Cerebellar cortex (tissue), 1 donor: ENCODE measurements at regions not wholly inside any gene's neighbourhood (a gene's known extent, or its start where the extent isn't known, plus 50 kb on each side); places are given as distances from the start of the nearest gene placed in this dataset.

Experiments used
- DNase-seq: peaks from one replicate; pipeline ENCODE4 v3.0.0-alpha.2; 2015; ENCODE audit warnings: low spot score

DNA sequence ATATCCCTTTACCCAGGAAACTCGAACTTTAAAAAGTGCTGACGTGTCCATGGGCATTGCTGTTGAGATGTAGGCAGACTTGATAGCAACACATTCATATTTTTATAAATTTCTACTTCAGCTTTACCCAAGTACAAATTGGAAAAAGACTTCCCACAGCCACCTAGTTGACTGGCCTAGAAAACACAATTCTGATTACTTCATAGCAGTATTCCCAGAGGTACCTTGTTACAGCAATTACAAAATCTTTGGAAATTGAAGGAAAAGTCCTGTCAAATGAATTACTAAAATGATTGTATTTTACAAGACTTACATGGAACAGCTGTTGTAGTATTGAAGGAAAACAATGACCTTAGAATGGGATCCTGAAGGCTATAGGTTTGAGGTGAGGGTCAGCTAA, 130.7 kb upstream of the NREP start:
- DNase-seq = no peak

DNA sequence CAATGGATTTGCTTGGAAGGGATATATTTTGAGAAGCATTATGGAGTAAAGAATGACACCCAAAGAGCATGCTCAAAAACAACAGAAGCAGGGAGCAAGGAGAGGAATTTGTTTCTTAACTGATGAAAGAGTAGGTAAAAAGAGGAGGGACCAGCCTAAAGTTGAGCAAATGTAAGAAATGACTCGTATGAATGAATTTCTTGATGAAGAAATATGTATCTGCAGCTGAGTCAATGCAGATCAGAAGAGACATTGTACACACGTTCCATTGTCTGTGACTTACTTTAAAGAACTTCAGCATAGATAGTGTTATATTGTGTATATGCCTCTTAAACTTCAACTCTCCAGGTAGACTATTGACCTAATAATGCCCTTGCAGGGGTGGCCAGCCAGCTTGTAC, 112.7 kb upstream of the NREP start:
- no peak for DNase-seq

DNA sequence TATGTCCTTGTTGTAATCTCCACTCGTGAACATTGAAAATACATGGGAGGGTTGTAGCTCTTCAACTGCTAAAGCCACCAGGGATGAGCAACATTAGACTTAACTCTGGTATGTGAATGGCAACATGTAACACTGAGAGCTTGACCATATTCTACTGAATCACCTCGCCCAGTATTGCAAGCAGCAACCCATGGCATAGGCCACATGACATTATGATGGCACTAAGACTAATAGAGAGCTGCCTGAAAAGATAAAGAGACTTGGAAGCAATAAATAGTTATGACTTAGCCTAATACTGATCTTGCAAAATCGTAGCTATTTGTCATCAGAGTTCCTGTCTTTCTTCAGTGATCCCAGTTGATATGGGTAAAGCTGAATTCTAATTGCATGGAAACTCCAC, 108.4 kb upstream of the NREP start:
- no peak for DNase-seq

DNA sequence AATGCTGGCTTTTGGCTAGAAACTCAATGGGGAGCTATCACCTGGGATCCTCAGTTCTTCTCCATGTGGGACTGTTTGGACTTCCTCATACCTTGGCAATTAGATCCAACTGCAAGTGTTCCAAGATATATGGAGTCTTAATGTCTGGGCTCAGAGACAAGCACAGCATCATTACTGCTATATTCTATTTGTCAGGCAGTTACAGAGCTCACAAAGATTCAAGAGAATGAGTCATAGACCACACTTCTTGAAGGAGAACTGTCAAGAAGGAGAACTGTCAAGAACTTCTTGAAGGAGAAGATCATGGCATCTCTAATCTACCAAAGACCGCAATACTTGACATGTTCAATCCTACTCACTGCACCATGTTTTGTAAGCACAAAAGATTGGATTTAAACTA, 106.8 kb upstream of the NREP start:
- DNase-seq = no peak

DNA sequence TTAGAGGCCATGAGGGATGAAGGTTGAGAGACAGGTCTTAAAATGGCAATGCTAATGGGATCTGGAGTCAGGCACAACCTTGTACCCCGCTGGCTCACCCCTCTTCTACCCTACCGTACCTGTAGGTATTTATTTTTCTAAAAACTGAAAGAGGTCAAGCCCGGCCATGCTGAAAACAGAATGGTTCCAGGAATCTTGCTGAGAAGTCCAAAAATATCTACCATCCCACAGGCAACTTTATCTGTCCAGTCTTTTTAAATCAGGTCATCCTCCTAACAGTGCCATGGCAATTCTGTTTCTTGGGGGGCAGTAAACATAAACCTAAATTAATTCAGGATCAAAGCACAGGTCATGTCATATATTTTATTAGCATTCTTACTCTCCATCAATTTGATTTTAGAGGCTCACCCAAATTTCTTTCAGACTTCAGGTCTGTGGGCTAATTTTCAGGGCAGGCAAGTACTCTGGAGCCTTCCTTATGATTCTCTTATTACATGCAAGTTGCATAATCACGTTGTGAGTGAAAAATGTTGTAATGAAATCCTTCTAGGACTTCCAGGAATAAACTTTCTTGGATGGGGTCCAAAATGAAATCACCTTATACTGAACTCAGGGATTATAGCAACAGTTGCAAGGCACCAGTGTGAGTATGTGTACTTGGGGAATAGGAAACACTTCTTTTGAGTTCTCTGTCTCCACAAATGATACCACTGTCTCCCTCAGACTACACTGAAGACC, 102.7 kb upstream of the NREP start:
- DNase-seq = peak; percentile 79

DNA sequence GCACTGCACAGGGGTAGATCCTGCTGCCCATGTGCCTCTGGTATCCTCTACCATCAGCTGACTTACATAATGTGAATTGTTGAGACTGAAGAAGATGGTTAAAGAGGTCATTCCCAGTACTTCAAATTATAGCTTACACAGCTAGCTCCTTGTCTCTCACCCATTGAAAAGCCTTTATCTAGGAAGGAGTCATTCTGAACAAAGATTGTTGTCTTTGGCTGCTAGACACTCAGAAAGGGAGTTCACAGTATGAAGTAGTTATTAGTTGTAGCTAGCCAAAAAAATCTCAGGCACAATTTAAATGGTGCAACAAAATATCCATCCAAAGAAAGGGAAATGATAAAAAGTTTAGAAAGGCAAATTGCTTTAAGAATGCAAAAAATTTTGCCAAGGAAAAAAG, 102.0 kb upstream of the NREP start:
- DNase-seq = no peak

DNA sequence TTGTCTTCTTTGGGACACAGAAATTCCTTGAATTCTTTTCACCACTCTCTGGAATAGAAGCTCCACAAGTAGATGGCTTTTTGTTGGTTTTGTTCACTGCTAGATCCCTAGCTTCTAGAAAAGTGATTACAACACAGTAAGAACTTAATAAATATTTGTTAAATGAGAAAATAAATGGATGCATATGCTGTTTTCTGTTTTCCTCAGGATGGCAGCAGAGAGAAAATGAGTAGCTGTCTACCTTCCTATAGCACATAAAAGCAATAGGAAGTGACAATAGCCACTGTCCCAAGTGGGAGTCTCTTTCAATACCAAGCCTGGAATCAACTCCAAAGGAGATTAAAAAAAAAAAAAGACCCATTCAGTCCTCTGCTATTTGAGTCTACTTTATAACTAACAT, 100.6 kb upstream of the NREP start:
- no peak for DNase-seq

DNA sequence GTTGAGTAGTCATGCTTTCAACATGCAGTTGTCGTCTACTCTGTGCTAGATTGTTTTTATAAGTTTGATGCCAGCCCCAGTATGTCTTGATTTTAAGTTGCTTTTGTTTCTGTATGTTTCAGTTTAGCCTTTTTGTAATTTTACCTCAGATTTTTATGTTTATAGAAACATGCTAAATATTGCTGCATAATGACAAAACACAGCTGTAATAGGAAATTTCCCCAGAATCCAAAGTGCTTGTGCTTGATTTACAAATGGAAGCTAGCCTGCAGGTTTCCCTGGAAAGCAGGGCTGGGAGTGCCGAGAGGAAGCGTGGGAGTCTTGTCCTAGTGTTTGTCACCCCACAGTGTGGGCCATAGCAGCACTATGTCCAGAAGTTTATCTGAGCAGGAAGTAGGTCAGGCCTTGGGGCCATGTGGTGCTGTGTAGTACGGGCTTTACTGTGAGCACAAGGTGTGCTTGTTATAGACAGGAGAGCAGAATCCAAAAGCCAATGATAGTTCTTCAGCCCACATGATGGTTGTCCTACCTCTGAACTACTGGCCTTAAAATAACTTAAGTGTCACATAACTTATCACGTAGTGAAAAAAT, 100.0 kb upstream of the NREP start:
- peak; percentile 57 for DNase-seq

DNA sequence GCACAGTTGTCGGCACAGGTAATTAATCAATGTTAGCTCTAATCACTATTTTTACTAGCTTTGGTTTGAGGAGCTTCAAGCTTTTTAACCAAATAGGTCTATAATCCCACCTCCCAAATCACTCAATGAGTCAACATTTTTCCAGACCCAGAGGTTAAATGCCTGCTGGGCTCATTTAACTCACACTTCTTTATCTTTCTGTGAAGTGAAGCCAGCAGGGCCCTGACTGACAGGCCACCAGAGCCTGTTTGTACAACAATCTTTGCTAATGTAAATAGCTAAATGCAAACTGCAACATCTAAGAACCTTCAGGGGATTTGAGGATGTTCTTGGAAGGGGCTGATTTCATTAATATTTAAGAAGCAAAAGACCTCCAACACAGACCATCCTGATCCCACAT, 98.4 kb upstream of the NREP start:
- no peak for DNase-seq

DNA sequence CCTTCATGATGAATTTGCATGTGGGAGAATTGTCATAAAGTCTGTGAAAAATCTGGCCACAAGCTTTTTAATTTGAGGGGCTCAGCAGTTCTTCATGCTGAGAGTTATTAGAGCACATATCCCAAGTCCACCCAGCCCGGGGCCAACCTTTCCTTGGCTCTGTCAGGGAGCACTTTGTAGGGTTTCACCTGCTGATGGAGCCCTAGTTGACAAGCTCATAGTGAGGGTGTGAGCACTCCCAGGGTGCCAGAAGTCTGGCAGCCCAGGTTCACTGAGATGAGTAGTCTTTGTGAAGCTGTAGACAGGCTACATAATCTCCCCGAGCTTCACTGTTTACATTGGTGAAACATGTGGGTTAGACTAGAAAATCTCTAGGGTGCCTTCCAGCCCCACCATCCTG, 97.2 kb upstream of the NREP start:
- peak; percentile 7 for DNase-seq

DNA sequence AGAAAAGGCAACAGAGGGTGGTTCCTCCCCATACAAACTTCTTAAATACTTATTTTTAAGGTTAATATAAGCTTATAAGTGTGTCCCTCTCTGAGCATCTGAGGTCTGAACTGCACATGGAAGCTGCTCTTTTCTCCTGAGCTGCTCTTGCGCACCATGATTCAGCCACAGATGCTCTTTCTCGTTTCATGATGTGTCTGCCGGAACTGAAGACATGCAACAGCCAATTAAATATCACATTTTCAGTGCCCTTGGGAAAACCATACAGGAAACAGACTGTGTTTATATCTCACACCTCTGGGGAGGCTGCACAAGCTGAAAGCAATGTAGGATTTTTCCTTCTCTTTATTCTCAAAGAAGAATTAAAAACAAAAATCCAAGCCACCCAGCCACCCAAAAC, 96.8 kb upstream of the NREP start:
- DNase-seq = peak; percentile 17

DNA sequence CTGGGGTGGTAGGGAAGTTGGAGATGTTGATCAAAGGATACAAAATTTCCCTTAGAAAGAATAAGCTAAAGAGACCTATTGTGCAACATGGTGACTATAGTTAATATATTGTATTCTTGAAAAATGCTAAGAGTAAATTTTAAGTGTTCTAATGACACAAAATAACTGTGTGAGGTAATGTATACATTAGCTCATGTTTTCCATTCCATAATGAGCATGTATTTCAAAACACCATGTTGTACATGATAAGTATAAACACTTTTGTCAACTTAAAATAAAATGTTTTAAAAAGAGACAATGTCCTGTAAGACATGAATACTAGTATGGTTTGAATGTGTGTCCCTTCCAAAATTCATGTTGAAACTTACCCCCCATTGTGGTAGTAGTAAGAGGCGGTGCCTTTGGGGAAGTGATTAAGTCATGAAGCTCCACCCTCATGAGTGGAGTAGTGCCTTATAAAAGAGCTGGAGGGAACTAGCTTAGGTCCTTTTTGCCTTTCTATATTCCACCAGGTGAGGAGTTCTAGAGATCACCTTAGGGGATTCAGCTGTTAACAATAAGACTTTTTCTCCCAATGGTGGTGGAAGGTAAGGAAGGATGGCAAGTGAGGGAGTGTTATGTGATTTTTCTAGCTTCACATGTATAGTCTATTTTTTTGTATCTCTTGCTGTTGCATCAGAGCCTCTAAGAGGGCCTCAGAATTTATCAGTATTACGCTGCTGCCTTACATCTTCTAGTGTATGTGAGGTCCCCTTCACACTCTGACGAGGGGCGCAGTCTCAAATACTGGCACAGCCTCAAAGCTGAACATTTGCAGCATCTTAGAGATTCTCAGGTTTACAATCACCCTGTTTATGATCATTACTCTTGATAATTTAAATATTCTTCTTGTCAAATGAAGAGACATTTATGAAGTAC, 94.9 kb upstream of the NREP start:
- no peak for DNase-seq

DNA sequence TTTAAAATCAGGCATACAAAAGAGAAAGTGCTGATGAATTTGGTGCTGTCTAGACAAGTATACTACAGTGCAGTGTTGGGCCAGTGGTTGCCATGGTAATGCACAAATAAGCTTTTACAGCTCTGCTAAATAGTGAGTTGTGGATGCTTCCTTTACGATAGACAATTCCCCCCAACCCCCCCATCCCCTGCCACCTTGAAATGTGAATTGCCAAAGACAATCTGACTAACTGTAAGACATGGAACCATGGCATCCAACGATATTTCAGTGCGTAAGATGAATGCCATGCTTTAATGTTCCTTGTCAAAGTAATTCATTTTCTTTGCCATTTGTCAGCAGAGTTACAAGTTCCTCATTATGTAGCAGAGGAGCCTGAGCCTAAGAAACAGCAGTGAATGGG, 91.5 kb upstream of the NREP start:
- no peak for DNase-seq

DNA sequence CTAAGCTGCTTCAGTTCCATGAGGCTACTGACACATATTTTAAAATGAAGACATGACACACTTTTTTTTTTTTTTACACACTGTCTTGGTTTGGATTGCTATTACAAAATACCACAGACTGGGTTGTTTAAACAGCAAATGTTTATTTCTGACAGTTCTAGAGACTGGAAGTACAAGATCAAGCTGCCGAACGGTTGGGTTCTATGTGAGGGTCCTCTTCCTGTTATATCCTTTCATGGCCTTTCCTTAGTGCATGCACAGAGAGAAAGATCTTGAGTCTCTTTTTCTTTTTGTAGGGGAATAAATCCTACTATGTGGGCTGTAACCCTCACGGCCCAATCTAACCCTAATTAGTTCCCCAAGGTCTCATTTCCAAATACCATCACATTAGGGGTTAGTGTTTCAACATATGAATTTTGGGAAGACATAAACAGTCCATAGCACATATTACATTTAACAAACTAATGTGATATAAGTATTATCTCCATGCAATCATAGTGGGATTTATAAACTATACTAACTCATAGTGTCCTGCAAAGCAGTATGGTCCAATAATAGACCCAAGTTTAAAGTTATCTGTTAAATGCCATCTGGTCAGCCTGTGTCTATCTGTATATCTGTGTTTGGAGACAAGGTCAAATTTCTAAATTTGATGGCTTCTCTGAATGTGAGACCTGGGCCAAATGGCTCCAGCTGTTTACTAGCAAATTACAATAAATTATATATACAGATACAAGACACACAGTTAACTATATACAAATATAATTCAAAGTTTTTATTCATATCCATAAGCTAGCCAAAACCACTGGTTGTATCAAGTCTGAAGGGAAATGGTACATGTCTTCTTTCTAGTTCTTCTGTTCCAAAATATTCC, 90.3 kb upstream of the NREP start:
- DNase-seq = no peak

DNA sequence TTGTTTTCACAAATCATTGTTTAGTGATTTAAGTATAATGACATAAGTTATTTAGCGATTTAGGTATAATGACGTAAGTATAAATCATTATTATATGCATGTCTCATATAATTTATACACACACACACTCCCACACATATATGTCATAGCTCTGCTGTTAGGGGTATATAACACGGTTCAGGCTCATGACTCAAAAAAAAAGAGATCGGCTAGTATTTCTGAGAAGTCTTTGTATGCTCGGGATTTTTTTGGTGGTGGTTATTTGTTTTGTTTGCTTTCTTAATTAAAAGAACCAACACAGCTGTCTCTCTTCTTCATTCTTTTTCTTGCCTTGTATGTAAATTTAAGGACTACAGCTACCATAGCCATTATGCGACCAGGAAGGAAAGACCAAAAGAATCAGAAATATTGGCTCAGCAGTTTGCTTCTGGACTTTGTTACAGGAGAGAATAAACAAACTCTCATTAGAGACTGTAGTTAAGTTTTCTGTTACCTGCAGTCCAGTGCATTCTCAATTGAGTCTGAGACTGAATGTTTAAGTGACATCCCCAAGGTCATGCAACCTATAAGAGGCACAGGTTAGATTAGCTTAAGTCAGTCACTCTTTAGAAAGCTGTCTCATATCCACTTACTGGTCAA, 83.2 kb upstream of the NREP start:
- no peak for DNase-seq

DNA sequence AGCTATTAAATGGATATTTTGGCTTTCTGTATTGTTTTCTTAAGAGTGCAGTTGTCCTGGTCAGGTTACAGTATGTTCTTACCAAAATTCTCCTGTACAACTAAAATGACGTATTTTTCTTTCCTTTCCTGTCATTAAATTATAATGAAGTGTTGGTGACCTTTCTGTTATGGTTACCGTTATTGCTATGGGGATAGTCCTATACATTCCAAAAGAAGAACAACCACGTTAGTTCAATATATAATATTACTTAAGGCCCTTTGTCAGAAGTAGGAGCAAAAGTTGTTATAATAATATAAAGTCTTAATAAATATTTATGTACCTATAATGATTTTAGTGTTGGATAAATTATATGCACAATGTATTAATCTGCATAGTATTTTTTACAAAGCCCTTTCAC, 82.4 kb upstream of the NREP start:
- no peak for DNase-seq

DNA sequence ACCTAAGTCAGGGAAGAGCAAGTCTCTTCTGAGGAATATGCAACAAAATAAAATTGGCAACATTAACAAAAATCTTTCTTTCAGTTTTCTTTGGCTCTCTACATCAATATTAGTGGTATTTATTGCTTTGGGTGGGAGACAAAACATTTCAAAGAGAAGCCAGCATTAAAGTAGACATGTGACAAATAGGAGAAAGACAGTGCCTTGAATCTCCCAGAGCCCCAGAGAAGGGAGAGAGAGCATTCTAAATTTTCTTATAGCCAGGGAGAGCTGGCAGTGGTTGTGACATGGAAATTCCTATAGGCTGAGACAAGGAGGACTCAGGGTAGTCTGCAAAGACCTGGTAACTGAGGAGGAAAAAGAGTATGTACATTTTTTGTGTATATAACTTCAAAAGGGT, 79.4 kb upstream of the NREP start:
- no peak for DNase-seq

DNA sequence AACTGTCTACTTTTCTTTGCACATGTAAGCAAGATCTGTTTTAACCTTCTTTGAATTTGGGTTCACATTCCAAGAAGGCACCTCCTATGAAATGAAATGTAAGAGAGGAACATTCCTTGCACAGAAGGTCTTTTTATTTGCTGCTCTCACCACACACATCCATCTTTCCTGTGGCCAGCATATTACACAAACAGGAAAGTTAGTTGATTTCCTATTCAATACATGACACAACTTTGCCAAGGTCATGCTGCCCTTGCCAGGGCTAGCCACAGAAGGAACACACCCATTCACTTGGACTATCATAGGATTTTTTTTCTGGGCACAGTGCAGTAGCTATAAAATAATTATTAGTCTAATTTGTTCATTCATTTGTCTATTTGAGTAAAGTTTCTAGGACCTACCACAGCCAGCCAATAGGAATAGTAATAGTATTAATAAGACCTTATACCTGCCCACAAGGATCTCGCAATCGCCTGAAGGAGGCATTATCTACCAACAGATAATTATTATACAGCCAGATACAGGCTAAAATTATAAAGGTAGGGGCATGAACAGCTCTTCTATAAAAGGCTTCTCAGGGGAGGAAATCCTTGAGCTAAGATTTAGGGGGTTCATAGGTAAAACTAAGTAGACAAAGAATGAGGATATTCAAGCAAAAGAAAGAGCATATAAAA, 78.1 kb upstream of the NREP start:
- DNase-seq = no peak

DNA sequence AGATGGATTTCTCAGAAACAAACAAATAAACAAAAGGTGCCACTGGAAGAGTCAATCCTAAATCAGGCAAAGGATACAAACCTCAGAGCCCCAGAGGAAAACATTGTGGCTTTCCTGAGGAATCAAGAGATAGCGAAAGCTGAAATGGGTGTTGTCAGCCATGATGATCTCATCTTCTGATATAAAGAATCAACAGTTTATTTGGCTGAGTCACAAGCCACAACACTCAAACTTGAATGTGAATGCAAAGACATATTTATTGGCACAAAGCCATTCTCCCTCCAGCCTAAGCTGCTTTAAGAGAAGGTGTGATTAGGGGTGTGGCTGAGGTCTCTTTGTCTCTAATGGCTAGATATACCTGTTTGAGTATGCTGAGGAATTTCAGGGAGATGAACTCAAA, 73.3 kb upstream of the NREP start:
- DNase-seq = no peak

DNA sequence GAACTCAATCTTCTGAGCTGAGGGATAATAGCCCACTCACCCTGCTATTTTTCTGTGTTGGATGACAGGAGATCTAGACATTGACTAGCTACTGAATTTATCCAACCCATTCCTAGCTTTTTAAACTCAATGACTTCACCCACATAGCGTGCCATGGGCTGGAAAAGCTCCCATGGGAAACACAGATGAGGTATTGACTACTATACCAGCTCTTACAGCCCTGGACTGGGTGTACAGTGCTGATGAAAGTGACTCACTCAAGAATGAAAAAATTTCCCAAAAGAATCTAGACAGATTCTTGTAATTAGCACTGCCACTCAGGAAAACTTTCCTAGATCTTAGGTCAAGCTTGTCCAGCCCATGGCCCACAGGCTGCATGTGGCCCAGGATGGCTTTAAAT, 72.7 kb upstream of the NREP start:
- DNase-seq = no peak

DNA sequence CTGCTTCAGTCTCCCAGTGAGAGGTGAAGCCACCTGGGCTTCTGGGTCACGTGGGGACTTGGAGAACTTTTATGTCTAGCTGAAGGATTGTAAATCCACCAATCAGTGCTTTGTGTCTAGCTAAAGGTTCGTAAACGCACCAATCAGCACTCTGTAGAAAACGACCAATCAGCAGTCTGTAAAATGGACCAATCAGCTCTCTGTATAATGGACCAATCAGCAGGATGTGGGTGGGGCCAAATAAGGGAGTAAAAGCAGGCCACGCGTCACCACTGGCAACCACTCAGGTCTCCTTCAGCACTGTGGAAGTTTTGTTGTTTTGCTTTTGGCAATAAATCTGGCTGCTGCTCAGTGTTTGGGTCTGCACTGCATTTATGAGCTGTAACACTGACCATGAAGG, 69.1 kb upstream of the NREP start:
- no peak for DNase-seq
